ENCODE measurements at regions not wholly inside any gene's neighbourhood (a gene's known extent, or its start where the extent isn't known, plus 50 kb on each side); places are given as distances from the start of the nearest gene placed in this dataset.

- TF ChIP-seq CHD2 (IDR thresholded peaks at IDR 0.05; ENCODE audit: low read length) = no peak
Observed at GRCh38 chr15:87686841-87687522, 569.6 kb downstream of the NTRK3 start (continued).
